ENCODE measurements at regions not wholly inside any gene's neighbourhood (a gene's known extent, or its start where the extent isn't known, plus 50 kb on each side); places are given as distances from the start of the nearest gene placed in this dataset.
A peak's percentile ranks its signal among the peaks of the same experiment; 100 is the strongest.

- no peaks in the 10 kb centered on the region for H3K9me3 Mint-ChIP-seq
- POLR2A ChIA-PET = no interaction called here
- H3K4me3 Mint-ChIP-seq = no peak overlapping the region
- H3K27ac Mint-ChIP-seq = no peak overlapping the region
- ATAC-seq (no peak), DNase-seq (peak in 1 of 10 donors; percentile 4)
- no peaks in the 10 kb centered on the region for H3K36me3 Mint-ChIP-seq
- H3K4me1 Mint-ChIP-seq = no peaks in the 10 kb centered on the region
- H3K27me3 Mint-ChIP-seq = peaks cover 8 to 53% (median 27%) of the 10 kb centered on the region in 5 donors
Measured at GRCh38 chr14:96617635-96618034, 115.5 kb downstream of the PAPOLA start.

DNA sequence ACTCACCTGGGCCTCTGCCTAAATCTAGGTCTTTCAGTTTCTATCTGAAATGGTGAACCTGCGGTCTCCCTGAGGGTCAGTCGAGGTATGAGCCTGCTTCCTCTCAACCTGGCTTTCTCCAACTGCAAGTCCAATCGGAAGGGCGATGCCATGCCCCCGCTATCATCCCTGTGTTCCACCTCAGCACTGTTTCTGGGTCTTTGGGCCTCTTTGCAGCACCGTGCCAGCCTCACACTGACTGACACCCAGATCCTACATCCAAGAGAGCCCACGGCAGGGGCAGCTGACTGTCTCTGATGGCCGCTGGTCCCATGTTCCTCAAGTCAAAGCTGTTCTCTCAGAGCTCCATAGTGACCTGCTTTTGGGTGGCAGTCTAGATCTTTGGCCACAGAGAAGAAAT lies 120.7 kb downstream of the PAPOLA start:
- Mint-ChIP-seq H3K36me3 (no peaks in the 10 kb centered on the region), H3K4me3 (no peak overlapping the region), H3K4me1 (peaks cover 0 to 1% (median 0%) of the 10 kb centered on the region in 4 donors), H3K27me3 (peaks cover 3 to 24% (median 20%) of the 10 kb centered on the region in 5 donors), H3K9me3 (no peaks in the 10 kb centered on the region), H3K27ac (peak overlapping the region in 1 of 10 donors; percentile 70)
- POLR2A ChIA-PET = no interaction called here
- DNase-seq (no peak), ATAC-seq (no peak)

DNA sequence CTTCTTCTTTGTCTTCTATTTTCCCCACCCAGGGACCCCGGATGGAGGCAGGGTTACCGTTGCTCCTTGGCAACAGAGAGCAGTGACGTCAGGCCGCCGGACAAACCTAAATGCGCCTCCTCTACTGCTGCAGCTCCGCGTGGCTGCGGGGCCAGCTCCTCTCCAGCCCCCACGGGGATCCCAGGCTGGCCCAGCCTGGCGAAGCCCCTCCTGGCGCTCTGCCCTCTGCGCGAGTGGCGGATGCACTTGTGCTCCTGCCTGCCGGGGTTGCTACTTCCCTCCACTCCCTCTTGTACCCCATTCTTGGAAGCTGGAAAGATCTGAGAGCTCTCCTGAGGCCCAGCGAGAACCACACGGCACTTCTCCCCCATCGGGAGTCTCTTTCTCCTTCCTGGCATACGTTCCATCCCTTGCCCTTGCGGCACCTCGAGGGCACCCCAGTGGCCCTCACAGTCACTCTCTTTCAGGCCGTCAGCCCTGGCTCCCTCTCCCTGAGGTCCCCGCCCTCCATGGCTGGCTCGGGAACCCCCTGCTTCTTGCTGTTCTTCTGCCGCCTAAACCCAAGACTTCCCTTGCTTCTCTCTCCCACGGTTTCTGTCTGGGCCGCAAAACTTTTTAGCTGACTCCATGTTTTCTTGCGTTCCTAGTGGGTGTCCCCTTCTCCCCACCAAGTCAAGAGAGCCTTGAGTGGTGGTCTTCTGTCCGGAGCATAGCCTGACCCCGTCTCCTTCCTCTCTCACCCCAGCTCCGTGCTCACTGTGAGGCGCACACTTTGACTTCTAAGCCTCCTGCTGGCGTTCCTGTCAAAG lies 121.7 kb downstream of the PAPOLA start:
- Mint-ChIP-seq H3K36me3 (no peaks in the 10 kb centered on the region), H3K4me3 (no peak overlapping the region), H3K27me3 (peaks cover 3 to 24% (median 12%) of the 10 kb centered on the region in 5 donors), H3K27ac (peak overlapping the region in 1 of 10 donors; percentile 70), H3K4me1 (peaks cover 0 to 1% (median 0%) of the 10 kb centered on the region in 4 donors), H3K9me3 (no peaks in the 10 kb centered on the region)
- ATAC-seq (no peak), DNase-seq (no peak)
- POLR2A ChIA-PET = no interaction called here

DNA sequence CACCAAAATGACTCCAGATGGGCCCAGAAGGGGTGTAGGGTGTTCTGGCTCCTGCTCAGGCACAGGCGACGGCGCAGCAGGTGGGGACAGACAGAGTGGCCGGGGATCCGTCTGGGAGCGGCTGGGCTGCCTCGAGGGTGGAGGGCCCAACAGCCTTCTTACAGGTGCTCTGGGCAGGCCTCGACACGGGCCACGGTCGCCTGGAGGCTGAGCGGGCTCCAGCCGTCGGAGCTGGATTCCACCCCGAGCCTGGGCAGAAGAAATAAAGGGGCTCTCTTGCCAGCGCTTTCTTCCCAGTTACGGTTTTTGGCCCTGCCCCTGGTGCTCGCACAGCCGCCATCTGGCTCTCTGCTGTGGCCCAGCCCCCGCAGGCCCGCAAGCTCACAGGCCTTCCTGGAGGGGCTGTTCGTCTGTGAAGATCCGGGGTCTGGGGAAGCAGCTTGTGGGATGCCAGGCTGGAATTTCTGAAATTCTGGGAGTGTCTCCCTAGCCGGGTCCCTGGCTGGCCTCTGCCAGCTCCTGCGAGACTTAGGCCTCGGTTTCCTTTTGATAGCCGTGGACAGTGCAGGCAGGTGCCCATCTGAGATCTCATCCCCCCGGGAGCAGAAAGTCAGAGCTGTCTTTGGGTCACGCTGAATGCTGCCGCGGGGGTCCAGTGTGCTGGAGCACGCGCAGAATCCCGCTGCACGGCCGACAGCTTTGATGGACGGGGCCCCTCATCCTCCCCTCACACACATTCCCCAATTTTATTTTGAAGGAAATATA lies 122.7 kb downstream of the PAPOLA start:
- H3K9me3 Mint-ChIP-seq = no peaks in the 10 kb centered on the region
- no peak overlapping the region for H3K27ac Mint-ChIP-seq
- POLR2A ChIA-PET = no interaction called here
- H3K36me3 Mint-ChIP-seq = no peaks in the 10 kb centered on the region
- H3K4me3 Mint-ChIP-seq = no peak overlapping the region
- peaks cover 0 to 1% (median 0%) of the 10 kb centered on the region in 4 donors for H3K4me1 Mint-ChIP-seq
- no peak for DNase-seq
- ATAC-seq = no peak
- H3K27me3 Mint-ChIP-seq = peaks cover 3 to 24% (median 11%) of the 10 kb centered on the region in 5 donors

DNA sequence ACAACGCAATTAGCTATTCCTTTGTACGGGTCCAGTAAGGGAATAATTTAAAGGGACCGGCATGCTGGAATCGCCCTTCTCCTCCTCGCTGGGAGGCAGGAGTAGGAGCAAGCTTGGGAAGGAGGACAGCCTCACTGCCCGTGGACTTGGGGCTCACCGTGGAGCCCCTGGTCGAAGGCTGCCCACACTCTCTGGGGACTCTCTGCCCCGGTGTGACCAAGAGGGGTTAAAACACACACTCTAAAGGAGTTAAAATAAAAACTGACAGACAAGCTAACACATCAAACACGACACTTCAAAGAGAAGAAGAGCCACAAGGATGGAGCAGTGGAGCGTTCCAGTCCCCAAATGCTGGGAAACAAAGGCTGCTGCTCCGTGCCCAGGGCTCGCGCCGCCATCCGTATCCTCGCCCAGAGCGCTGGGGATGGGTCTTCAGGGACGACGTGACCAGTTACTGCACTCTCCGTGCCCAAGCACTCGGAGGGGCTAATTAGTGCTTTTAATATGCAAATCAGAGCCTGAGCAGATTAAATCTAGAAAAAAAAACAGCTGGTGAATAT lies 123.3 kb downstream of the PAPOLA start:
- H3K9me3 Mint-ChIP-seq = no peaks in the 10 kb centered on the region
- H3K27ac Mint-ChIP-seq = no peak overlapping the region
- ATAC-seq = no peak
- no peak overlapping the region for H3K4me3 Mint-ChIP-seq
- POLR2A ChIA-PET = no interaction called here
- peaks cover 3 to 24% (median 11%) of the 10 kb centered on the region in 5 donors for H3K27me3 Mint-ChIP-seq
- no peak for DNase-seq
- peaks cover 0 to 1% (median 0%) of the 10 kb centered on the region in 4 donors for H3K4me1 Mint-ChIP-seq
- no peaks in the 10 kb centered on the region for H3K36me3 Mint-ChIP-seq

DNA sequence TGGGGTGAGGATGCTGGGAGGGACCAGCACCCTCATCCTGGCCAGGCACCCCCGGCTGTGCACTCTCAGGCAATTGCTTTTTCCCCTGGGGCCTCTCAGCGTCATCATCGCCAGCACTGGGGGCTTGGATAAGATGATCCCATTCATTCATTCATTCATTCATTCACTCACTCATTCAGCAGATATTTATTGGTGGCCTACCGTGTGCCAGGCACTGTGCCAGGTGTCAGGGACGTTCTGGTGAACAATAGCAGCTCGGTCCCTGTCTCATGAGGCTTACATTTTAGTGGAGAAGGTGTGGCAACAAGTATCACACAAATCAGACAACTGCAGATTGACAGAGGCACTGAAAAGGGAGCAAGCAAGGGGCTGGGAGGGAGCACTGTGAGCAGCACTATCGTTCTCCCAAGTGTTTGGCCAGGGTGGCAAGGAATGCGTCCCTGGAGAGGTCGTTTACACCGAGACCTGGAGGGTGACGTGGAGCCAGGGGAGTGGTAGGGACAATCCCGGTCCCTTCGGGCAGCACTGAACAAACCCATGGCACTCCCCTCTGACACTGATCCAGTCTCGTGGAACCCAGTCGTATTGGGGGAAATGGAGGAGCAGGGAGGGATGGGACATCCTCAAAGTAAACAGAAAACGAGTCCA lies 124.1 kb downstream of the PAPOLA start:
- Mint-ChIP-seq H3K9me3 (no peaks in the 10 kb centered on the region), H3K27ac (no peak overlapping the region), H3K36me3 (no peaks in the 10 kb centered on the region), H3K27me3 (peaks cover 3 to 24% (median 11%) of the 10 kb centered on the region in 5 donors), H3K4me3 (no peak overlapping the region), H3K4me1 (peaks cover 0 to 1% (median 0%) of the 10 kb centered on the region in 4 donors)
- ATAC-seq (no peak), DNase-seq (peak in 1 of 10 donors; percentile 11)
- POLR2A ChIA-PET = no interaction called here

DNA sequence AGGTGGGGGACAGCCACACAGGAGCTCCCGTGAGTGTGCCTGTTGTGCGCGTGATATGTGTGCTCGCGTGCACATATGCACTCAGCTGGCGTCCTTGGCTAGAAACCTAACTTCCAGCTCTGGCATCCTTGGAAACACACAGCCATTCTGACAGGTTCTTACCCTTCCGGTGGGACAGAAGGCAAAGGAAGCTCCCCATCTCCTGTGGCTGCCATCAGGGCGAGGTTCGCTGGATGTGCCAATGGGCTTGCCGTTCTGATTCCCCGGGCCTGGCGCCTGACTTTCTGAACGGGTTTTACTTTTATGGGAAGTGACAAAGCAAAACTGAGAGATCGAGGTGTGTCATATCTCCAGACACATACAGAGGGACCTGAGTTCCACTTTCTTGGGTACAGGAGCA lies 124.7 kb downstream of the PAPOLA start:
- Mint-ChIP-seq H3K27me3 (peaks cover 3 to 24% (median 11%) of the 10 kb centered on the region in 5 donors), H3K4me3 (no peak overlapping the region), H3K4me1 (peaks cover 0 to 6% (median 0%) of the 10 kb centered on the region in 4 donors), H3K36me3 (no peaks in the 10 kb centered on the region), H3K9me3 (no peaks in the 10 kb centered on the region), H3K27ac (no peak overlapping the region)
- no peak for ATAC-seq
- POLR2A ChIA-PET = no interaction called here
- DNase-seq = peak in 1 of 10 donors; percentile 8

- H3K9me3 Mint-ChIP-seq = no peaks in the 10 kb centered on the region
- no peak for DNase-seq
Measured at GRCh38 chr14:96627386-96627785, 125.2 kb downstream of the PAPOLA start.

DNA sequence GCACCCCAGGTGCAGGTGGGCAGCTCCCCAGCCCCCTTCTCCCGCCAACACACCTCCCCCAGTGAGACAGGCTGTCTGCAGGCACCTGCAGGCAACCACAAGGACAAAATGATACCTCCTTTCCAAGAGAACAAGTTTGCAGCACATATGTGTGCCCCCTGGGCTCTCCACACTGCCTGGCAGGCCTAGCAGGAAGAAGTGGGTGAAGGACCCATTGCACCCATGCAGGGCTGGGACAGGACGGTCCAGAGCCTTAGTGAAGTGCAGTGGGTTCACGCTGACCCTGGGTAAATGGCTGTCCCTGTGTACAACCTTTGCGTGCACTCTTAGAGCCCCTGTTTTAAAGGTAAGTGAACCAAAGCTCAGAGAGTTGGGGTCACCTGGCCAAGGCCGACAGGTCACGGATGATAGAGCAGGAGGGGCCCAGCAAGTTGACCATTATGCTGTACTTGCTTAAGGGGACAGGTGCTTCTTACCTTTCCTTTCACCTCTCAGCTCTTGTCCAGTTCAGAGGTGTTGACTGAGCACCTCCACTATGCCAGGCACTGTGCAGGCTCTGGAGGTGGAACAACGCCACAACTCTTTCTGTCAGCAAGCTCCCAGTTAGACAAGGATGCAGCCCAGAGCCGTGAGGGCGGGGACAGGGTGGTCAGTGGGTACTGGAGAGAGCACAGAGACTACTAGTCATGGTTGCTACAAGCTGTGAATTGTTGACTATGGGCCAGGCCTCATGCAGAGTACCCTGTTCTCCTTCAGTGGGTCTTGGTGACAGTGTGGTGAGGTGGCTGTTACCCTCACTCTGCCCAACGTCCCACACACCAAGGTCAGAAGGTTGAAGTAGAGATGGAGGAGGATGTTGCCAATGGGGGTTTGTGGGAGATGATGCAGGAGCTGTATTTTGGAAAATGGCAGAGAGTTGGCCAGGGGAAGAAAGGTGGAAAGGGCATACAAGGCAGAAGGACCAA lies 125.9 kb downstream of the PAPOLA start:
- peak in 1 of 10 donors; percentile 7 for DNase-seq
- Mint-ChIP-seq H3K9me3 (no peaks in the 10 kb centered on the region), H3K4me3 (no peak overlapping the region), H3K4me1 (peaks cover 0 to 8% (median 0%) of the 10 kb centered on the region in 4 donors), H3K27me3 (peaks cover 2 to 24% (median 11%) of the 10 kb centered on the region in 5 donors), H3K27ac (no peak overlapping the region), H3K36me3 (no peaks in the 10 kb centered on the region)
- no peak for ATAC-seq
- POLR2A ChIA-PET = no interaction called here

More at GRCh38 chr14:96627386-96627785, 125.2 kb downstream of the PAPOLA start:
- ATAC-seq = no peak
- peaks cover 3 to 24% (median 11%) of the 10 kb centered on the region in 5 donors for H3K27me3 Mint-ChIP-seq
- no peak overlapping the region for H3K4me3 Mint-ChIP-seq
- H3K27ac Mint-ChIP-seq = no peak overlapping the region
- peaks cover 0 to 7% (median 0%) of the 10 kb centered on the region in 4 donors for H3K4me1 Mint-ChIP-seq
- POLR2A ChIA-PET = no interaction called here
- H3K36me3 Mint-ChIP-seq = no peaks in the 10 kb centered on the region

- Mint-ChIP-seq H3K4me3 (no peak overlapping the region), H3K27ac (no peak overlapping the region), H3K36me3 (no peaks in the 10 kb centered on the region), H3K4me1 (peaks cover 0 to 10% (median 0%) of the 10 kb centered on the region in 4 donors), H3K9me3 (no peaks in the 10 kb centered on the region), H3K27me3 (peaks cover 2 to 16% (median 5%) of the 10 kb centered on the region in 5 donors)
- DNase-seq = peak in 1 of 10 donors; percentile 9
- ATAC-seq = no peak
- POLR2A ChIA-PET = no interaction called here
Measured at GRCh38 chr14:96629082-96629481, 126.9 kb downstream of the PAPOLA start.

GRCh38 chr14:96629558-96630222 lies 127.5 kb downstream of the PAPOLA start:
- Mint-ChIP-seq H3K4me3 (no peak overlapping the region), H3K36me3 (no peaks in the 10 kb centered on the region), H3K9me3 (no peaks in the 10 kb centered on the region), H3K27ac (no peak overlapping the region), H3K27me3 (peaks cover 0 to 11% (median 2%) of the 10 kb centered on the region in 5 donors), H3K4me1 (peaks cover 0 to 10% (median 0%) of the 10 kb centered on the region in 4 donors)
- DNase-seq = peak in 1 of 10 donors; percentile 4
- no peak for ATAC-seq
- POLR2A ChIA-PET = no interaction called here

Data from naive thymus-derived CD8-positive, alpha-beta T cell (primary cell).